ENCODE measurements at regions not wholly inside any gene's neighbourhood (a gene's known extent, or its start where the extent isn't known, plus 50 kb on each side); places are given as distances from the start of the nearest gene placed in this dataset.

- no peaks in the 10 kb centered on the region for H3K36me3 ChIP-seq (replicated peaks; ENCODE audit: insufficient read depth, low read length)
- H3K9ac ChIP-seq (ENCODE audit: low read length) = no peak overlapping the region
- no peak overlapping the region for H3K27ac ChIP-seq (ENCODE audit: low read length)
- no peaks in the 10 kb centered on the region for H3K9me3 ChIP-seq (replicated peaks; ENCODE audit: insufficient read depth, low read length)
- no peak overlapping the region for H3K4me2 ChIP-seq (ENCODE audit: low read depth, low read length)
- no peaks in the 10 kb centered on the region for H3K27me3 ChIP-seq (replicated peaks; ENCODE audit: insufficient read depth, low read length)
- no peaks in the 10 kb centered on the region for H4K20me1 ChIP-seq (ENCODE audit: insufficient read depth, low read length)
- no peak overlapping the region for H2AFZ ChIP-seq (ENCODE audit: low read length)
- H3K4me1 ChIP-seq (ENCODE audit: low read length) = no peaks in the 10 kb centered on the region
- no peak for DNase-seq
- no peak overlapping the region for H3K4me3 ChIP-seq (ENCODE audit: low read length)
- H3K79me2 ChIP-seq (ENCODE audit: low read length) = no peaks in the 10 kb centered on the region
- TF ChIP-seq EZH2phosphoT487 (IDR thresholded peaks at IDR 0.05; ENCODE audit: low read length) = no peak
- TF ChIP-seq CTCF (IDR thresholded peaks at IDR 0.05; ENCODE audit: low read length) = no peak
- TF ChIP-seq EZH2 (optimal IDR thresholded peaks at IDR 0.05; ENCODE audit: low read depth, low read length) = no peak
- no peaks in the 10 kb centered on the region for H3F3A ChIP-seq (ENCODE audit: insufficient read depth, low read length)
- no peaks in the 10 kb centered on the region for H3K9me2 ChIP-seq (replicated peaks; ENCODE audit: insufficient read depth, low read length)
These were observed 474.8 kb upstream of the ID4 start for GRCh38 chr6:19362396-19362795.

GRCh38 chr6:19368511-19368910 is 468.7 kb upstream of the ID4 start:
- Histone ChIP-seq H3K9me3 (replicated peaks; ENCODE audit: insufficient read depth, low read length) (no peaks in the 10 kb centered on the region), H3K79me2 (ENCODE audit: low read length) (no peaks in the 10 kb centered on the region), H4K20me1 (ENCODE audit: insufficient read depth, low read length) (no peaks in the 10 kb centered on the region), H3K4me1 (ENCODE audit: low read length) (no peaks in the 10 kb centered on the region), H3K9me2 (replicated peaks; ENCODE audit: insufficient read depth, low read length) (no peaks in the 10 kb centered on the region), H2AFZ (ENCODE audit: low read length) (no peak overlapping the region), H3F3A (ENCODE audit: insufficient read depth, low read length) (no peaks in the 10 kb centered on the region), H3K4me3 (ENCODE audit: low read length) (no peak overlapping the region), H3K27me3 (replicated peaks; ENCODE audit: insufficient read depth, low read length) (no peaks in the 10 kb centered on the region), H3K4me2 (ENCODE audit: low read depth, low read length) (no peak overlapping the region), H3K27ac (ENCODE audit: low read length) (no peak overlapping the region), H3K9ac (ENCODE audit: low read length) (no peak overlapping the region), H3K36me3 (replicated peaks; ENCODE audit: insufficient read depth, low read length) (no peaks in the 10 kb centered on the region)
- TF ChIP-seq CTCF (IDR thresholded peaks at IDR 0.05; ENCODE audit: low read length) = no peak
- no peak for TF ChIP-seq EZH2 (optimal IDR thresholded peaks at IDR 0.05; ENCODE audit: low read depth, low read length)
- TF ChIP-seq EZH2phosphoT487 (IDR thresholded peaks at IDR 0.05; ENCODE audit: low read length) = no peak
- no peak for DNase-seq

- H3K9me3 ChIP-seq (replicated peaks; ENCODE audit: insufficient read depth, low read length) = no peaks in the 10 kb centered on the region
- no peaks in the 10 kb centered on the region for H4K20me1 ChIP-seq (ENCODE audit: insufficient read depth, low read length)
- H3K4me2 ChIP-seq (ENCODE audit: low read depth, low read length) = no peak overlapping the region
- no peak overlapping the region for H3K9ac ChIP-seq (ENCODE audit: low read length)
- H2AFZ ChIP-seq (ENCODE audit: low read length) = no peak overlapping the region
- H3K27me3 ChIP-seq (replicated peaks; ENCODE audit: insufficient read depth, low read length) = no peaks in the 10 kb centered on the region
- no peaks in the 10 kb centered on the region for H3F3A ChIP-seq (ENCODE audit: insufficient read depth, low read length)
- no peak overlapping the region for H3K27ac ChIP-seq (ENCODE audit: low read length)
- no peak for DNase-seq
- no peak for TF ChIP-seq EZH2 (optimal IDR thresholded peaks at IDR 0.05; ENCODE audit: low read depth, low read length)
- no peak for TF ChIP-seq CTCF (IDR thresholded peaks at IDR 0.05; ENCODE audit: low read length)
- H3K79me2 ChIP-seq (ENCODE audit: low read length) = no peaks in the 10 kb centered on the region
- no peaks in the 10 kb centered on the region for H3K4me1 ChIP-seq (ENCODE audit: low read length)
- no peaks in the 10 kb centered on the region for H3K9me2 ChIP-seq (replicated peaks; ENCODE audit: insufficient read depth, low read length)
- H3K4me3 ChIP-seq (ENCODE audit: low read length) = no peak overlapping the region
- no peaks in the 10 kb centered on the region for H3K36me3 ChIP-seq (replicated peaks; ENCODE audit: insufficient read depth, low read length)
These were observed 467.4 kb upstream of the ID4 start for GRCh38 chr6:19369785-19370184.

Measured in MM.1S (cell line).